ENCODE measurements at regions not wholly inside any gene's neighbourhood (a gene's known extent, or its start where the extent isn't known, plus 50 kb on each side); places are given as distances from the start of the nearest gene placed in this dataset.
A peak's percentile ranks its signal among the peaks of the same experiment; 100 is the strongest.

DNA sequence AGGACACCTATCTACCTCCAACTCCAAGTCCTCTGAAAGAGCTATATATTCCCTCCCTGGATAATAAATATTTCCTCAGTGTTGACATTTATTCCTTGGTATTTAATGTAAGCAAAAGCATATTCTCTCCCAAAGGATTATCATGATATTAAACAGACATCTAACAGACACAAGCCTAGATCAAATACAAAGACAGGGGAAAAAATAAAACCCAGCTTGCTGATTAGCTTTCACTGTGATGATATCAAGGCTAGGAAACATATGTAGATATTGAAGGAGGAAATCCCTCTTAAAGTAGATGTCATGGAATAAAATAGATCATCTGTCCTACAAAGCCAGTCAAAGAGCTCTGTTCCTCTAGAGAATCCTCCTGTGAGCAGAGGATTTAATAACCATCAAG is 95.2 kb downstream of the CRPPA start:
- TF ChIP-seq, protein P1, sequence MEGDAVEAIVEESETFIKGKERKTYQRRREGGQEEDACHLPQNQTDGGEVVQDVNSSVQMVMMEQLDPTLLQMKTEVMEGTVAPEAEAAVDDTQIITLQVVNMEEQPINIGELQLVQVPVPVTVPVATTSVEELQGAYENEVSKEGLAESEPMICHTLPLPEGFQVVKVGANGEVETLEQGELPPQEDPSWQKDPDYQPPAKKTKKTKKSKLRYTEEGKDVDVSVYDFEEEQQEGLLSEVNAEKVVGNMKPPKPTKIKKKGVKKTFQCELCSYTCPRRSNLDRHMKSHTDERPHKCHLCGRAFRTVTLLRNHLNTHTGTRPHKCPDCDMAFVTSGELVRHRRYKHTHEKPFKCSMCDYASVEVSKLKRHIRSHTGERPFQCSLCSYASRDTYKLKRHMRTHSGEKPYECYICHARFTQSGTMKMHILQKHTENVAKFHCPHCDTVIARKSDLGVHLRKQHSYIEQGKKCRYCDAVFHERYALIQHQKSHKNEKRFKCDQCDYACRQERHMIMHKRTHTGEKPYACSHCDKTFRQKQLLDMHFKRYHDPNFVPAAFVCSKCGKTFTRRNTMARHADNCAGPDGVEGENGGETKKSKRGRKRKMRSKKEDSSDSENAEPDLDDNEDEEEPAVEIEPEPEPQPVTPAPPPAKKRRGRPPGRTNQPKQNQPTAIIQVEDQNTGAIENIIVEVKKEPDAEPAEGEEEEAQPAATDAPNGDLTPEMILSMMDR (IDR thresholded peaks at IDR 0.05; ENCODE audit: low read depth, low read length, missing control alignments) = no peak
- DNase-seq (ENCODE audit: extremely low read depth, low read depth) = no peak

DNA sequence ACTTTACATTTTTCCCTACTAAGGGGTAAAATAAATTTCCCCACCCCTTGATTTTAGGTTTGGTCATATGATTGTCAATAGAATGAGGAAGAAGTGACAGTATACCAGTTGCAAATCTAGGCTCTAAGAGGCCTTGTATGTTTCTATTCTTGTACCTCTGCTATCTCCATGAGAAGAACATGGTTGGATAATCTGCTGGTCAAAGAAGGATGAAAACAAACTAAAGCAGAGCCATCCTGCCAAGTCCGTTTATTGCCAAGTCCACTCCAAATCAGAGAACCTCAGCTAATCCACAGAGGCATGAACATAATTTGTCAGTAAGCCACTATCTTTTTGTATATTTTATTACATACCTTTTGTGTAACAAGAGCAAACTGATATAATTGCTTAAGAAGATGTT is 98.0 kb downstream of the CRPPA start:
- TF ChIP-seq, protein P1 (IDR thresholded peaks at IDR 0.05; ENCODE audit: low read depth, low read length, missing control alignments) = no peak
- no peak overlapping the region for H3K4me3 ChIP-seq (replicated peaks; ENCODE audit: low read depth, low read length)
- no peak for DNase-seq (ENCODE audit: extremely low read depth, low read depth)

More for the DNA sequence above, 95.2 kb downstream of the CRPPA start:
- H3K4me3 ChIP-seq (replicated peaks; ENCODE audit: low read depth, low read length) = no peak overlapping the region

- TF ChIP-seq, protein P1 (IDR thresholded peaks at IDR 0.05; ENCODE audit: low read depth, low read length, missing control alignments) = no peak
- no peak overlapping the region for H3K4me3 ChIP-seq (replicated peaks; ENCODE audit: low read depth, low read length)
- DNase-seq (ENCODE audit: extremely low read depth, low read depth) = no peak
Observed at GRCh38 chr7:16320099-16320660, 101.2 kb downstream of the CRPPA start.

- TF ChIP-seq, protein P1 (IDR thresholded peaks at IDR 0.05; ENCODE audit: low read depth, low read length, missing control alignments) = no peak
- peak; percentile 15 for DNase-seq (ENCODE audit: extremely low read depth, low read depth)
- H3K4me3 ChIP-seq (replicated peaks; ENCODE audit: low read depth, low read length) = no peak overlapping the region
Observed at GRCh38 chr7:16318989-16319915, 102.1 kb downstream of the CRPPA start.

DNA sequence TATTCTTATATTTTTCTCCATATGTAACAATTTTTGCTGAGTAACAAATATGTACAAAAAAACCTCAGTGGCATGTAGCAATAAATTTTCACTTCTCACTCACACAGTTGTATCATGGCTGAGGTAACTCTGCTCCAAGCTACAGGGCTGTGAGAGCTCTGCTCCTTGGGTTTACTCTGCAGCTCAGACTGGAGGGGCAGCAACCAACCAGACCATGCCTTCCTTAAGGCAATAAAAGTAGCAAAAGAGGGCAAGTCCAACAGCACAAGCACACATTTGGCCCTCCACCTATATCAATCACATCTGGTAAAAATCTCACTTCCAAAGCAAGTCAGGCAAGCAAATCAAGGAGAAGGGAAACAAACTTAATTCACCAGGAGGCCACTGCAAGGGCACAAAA is 102.9 kb downstream of the CRPPA start:
- TF ChIP-seq, protein P1 (IDR thresholded peaks at IDR 0.05; ENCODE audit: low read depth, low read length, missing control alignments) = no peak
- no peak for DNase-seq (ENCODE audit: extremely low read depth, low read depth)
- H3K4me3 ChIP-seq (replicated peaks; ENCODE audit: low read depth, low read length) = no peak overlapping the region

GRCh38 chr7:16317406-16317805 is 103.9 kb downstream of the CRPPA start:
- TF ChIP-seq, protein P1 (IDR thresholded peaks at IDR 0.05; ENCODE audit: low read depth, low read length, missing control alignments) = no peak
- H3K4me3 ChIP-seq (replicated peaks; ENCODE audit: low read depth, low read length) = no peak overlapping the region
- DNase-seq (ENCODE audit: extremely low read depth, low read depth) = no peak

All from HFF-Myc (cell line).